GM12874 (cell line): ENCODE measurements at regions not wholly inside any gene's neighbourhood (a gene's known extent, or its start where the extent isn't known, plus 50 kb on each side); places are given as distances from the start of the nearest gene placed in this dataset.

Experiments
- CTCF ChIP-seq: IDR thresholded peaks from 2 replicates; pipeline ENCODE4 v1.5.1; 2011; ENCODE audit warnings: low read depth, mild to moderate bottlenecking, control low read depth, low read length, moderate library complexity; ENCODE audit not compliant: insufficient read depth

GRCh38 chr2:196407675-196408264 lies 231.7 kb upstream of the CCDC150 start:
- TF ChIP-seq CTCF, result no peak

- TF ChIP-seq CTCF, result no peak
Measured at GRCh38 chr2:196409376-196409775, 230.1 kb upstream of the CCDC150 start.

GRCh38 chr2:196410008-196410407 lies 229.5 kb upstream of the CCDC150 start:
- TF ChIP-seq CTCF, result no peak

- no peak for TF ChIP-seq CTCF
Measured at GRCh38 chr2:196413821-196414274, 225.7 kb upstream of the CCDC150 start.

- no peak for TF ChIP-seq CTCF
Measured at GRCh38 chr2:196415384-196415783, 224.1 kb upstream of the CCDC150 start.

- TF ChIP-seq CTCF, result no peak
Measured at GRCh38 chr2:196420143-196420542, 219.4 kb upstream of the CCDC150 start.

GRCh38 chr2:196421880-196422279 lies 217.6 kb upstream of the CCDC150 start:
- no peak for TF ChIP-seq CTCF
